NCI-H2196 (cell line): ENCODE measurements at regions not wholly inside any gene's neighbourhood (a gene's known extent, or its start where the extent isn't known, plus 50 kb on each side); places are given as distances from the start of the nearest gene placed in this dataset.
"Not testable (repeated sequence)": the region's sequence is repeated elsewhere in the genome, so short reads cannot be mapped to it uniquely, and the experiment has no call there.

ENCODE experiments used
- DNase-seq: peaks from one replicate; lab custom pipeline; 2025; ENCODE audit not compliant: unreplicated experiment; lab: John Stamatoyannopoulos, UW

- DNase-seq = no peak
These were observed 85.3 kb upstream of the USP25 start for GRCh38 chr21:15644489-15644888.

- no peak for DNase-seq
These were observed 84.0 kb upstream of the USP25 start for GRCh38 chr21:15645830-15646229.

- DNase-seq = no peak
These were observed 79.0 kb upstream of the USP25 start for GRCh38 chr21:15650735-15651134.

- no peak for DNase-seq
These were observed 78.6 kb upstream of the USP25 start for GRCh38 chr21:15651172-15651571.

- DNase-seq = no peak
These were observed 76.1 kb upstream of the USP25 start for GRCh38 chr21:15653710-15654109.

- no peak for DNase-seq
These were observed 75.6 kb upstream of the USP25 start for GRCh38 chr21:15654171-15654570.

- no peak for DNase-seq
These were observed 69.9 kb upstream of the USP25 start for GRCh38 chr21:15659753-15660422.

GRCh38 chr21:15660423-15660804 is 69.4 kb upstream of the USP25 start:
- DNase-seq = no peak

- DNase-seq = no peak
These were observed 62.8 kb upstream of the USP25 start for GRCh38 chr21:15667010-15667409.

GRCh38 chr21:15667819-15668218 is 62.0 kb upstream of the USP25 start:
- no peak for DNase-seq

GRCh38 chr21:15669247-15669646 is 60.5 kb upstream of the USP25 start:
- DNase-seq = no peak

GRCh38 chr21:15671188-15671587 is 58.6 kb upstream of the USP25 start:
- DNase-seq = no peak

GRCh38 chr21:15672578-15672977 is 57.2 kb upstream of the USP25 start:
- not testable (repeated sequence) for DNase-seq

GRCh38 chr21:15676935-15677334 is 52.8 kb upstream of the USP25 start:
- DNase-seq = no peak

GRCh38 chr21:15679630-15680029 is 50.2 kb upstream of the USP25 start:
- DNase-seq = no peak
